ENCODE measurements at regions not wholly inside any gene's neighbourhood (a gene's known extent, or its start where the extent isn't known, plus 50 kb on each side); places are given as distances from the start of the nearest gene placed in this dataset.

DNA sequence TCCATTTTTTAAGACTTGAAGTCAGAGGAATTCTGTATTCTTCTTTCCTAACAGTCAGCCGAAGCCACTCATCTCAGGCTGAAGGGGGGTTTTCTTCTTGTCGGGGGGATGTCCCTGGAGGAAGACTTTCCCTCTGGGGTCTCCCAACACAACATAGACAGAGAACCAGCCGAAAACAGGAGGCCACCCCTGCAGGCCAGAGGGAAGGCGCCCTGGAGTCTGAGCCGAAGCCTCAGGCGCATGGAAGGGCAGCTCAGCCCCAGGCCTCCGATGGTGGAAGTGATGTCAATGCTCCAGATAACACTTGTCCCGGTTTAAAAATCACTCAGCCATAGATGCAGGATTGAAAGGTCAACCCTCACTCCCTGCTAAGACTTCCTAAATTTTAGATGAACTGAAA lies 1393.0 kb downstream of the TBC1D22A start:
- TF ChIP-seq, protein P1, sequence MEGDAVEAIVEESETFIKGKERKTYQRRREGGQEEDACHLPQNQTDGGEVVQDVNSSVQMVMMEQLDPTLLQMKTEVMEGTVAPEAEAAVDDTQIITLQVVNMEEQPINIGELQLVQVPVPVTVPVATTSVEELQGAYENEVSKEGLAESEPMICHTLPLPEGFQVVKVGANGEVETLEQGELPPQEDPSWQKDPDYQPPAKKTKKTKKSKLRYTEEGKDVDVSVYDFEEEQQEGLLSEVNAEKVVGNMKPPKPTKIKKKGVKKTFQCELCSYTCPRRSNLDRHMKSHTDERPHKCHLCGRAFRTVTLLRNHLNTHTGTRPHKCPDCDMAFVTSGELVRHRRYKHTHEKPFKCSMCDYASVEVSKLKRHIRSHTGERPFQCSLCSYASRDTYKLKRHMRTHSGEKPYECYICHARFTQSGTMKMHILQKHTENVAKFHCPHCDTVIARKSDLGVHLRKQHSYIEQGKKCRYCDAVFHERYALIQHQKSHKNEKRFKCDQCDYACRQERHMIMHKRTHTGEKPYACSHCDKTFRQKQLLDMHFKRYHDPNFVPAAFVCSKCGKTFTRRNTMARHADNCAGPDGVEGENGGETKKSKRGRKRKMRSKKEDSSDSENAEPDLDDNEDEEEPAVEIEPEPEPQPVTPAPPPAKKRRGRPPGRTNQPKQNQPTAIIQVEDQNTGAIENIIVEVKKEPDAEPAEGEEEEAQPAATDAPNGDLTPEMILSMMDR (IDR thresholded peaks at IDR 0.05 in 8 of 11, conservative IDR thresholded peaks at IDR 0.05 in 3 of 11), result no peak
- no peak for TF ChIP-seq POLR2AphosphoS5 (IDR thresholded peaks at IDR 0.05)
- no peak for TF ChIP-seq POLR2A (IDR thresholded peaks at IDR 0.05)

All from spleen (tissue), 7 donors.